HCT116 (cell line): ENCODE measurements at regions not wholly inside any gene's neighbourhood (a gene's known extent, or its start where the extent isn't known, plus 50 kb on each side); places are given as distances from the start of the nearest gene placed in this dataset.

ENCODE experiments used
- ATF3 ChIP-seq: IDR thresholded peaks from 2 replicates; pipeline ENCODE4 v1.6.1; 2012
- CEBPB ChIP-seq: IDR thresholded peaks from 2 replicates; pipeline ENCODE4 v1.6.1; 2012; ENCODE audit warnings: low read depth
- CTCF ChIP-seq, 3 experiments: fragments of 200-600 bp in 1 of 3; sonication (generic) in 1 of 3; IDR thresholded peaks in 2 of 3; conservative IDR thresholded peaks in 1 of 3; 2 replicates each; pipeline ENCODE4 v1.5.1; 2012 to 2017; ENCODE audit warnings: low read depth in 2 of 3, low read length in 2 of 3, antibody characterized with exemption in 1 of 3, borderline replicate concordance in 1 of 3, control low read depth in 1 of 3, mild to moderate bottlenecking in 1 of 3, mixed read lengths in 1 of 3, mixed run types in 1 of 3, moderate library complexity in 1 of 3; ENCODE audit not compliant: insufficient read depth in 1 of 3
- EGR1 ChIP-seq: IDR thresholded peaks from 2 replicates; pipeline ENCODE4 v1.6.1; 2012; ENCODE audit warnings: low read depth
- EZH2 ChIP-seq: fragments of 200-600 bp; sonication (generic); IDR thresholded peaks from 2 replicates; pipeline ENCODE4 v1.6.1; 2017; ENCODE audit warnings: antibody characterized with exemption, mixed run types
- EZH2phosphoT487 ChIP-seq: fragments of 200-600 bp; IDR thresholded peaks from 2 replicates; pipeline ENCODE4 v1.6.1; 2018; ENCODE audit warnings: antibody characterized with exemption, borderline replicate concordance
- MAX ChIP-seq: IDR thresholded peaks from 2 replicates; pipeline ENCODE4 v1.6.1; 2012
- POLR2A ChIP-seq: IDR thresholded peaks from 2 replicates; pipeline ENCODE4 v1.7.0; 2011; ENCODE audit warnings: borderline replicate concordance; ENCODE audit not compliant: insufficient read depth, insufficient read length; ENCODE audit errors: extremely low read depth
- POLR2AphosphoS5 ChIP-seq: IDR thresholded peaks from 2 replicates; pipeline ENCODE4 v1.6.1; 2011; ENCODE audit warnings: mild to moderate bottlenecking, low read depth, low read length, moderate library complexity
- RAD21 ChIP-seq: IDR thresholded peaks from 2 replicates; pipeline ENCODE4 v1.6.1; 2012; ENCODE audit warnings: low read depth, mild to moderate bottlenecking
- REST ChIP-seq: IDR thresholded peaks from 2 replicates; pipeline ENCODE4 v1.6.1; 2012; ENCODE audit warnings: low read depth
- SP1 ChIP-seq: IDR thresholded peaks from 2 replicates; pipeline ENCODE4 v1.6.1; 2012; ENCODE audit warnings: low read depth
- YY1 ChIP-seq: IDR thresholded peaks from 2 replicates; pipeline ENCODE4 v1.6.1; 2011; ENCODE audit warnings: low read length, low read depth, moderate library complexity, mild to moderate bottlenecking; ENCODE audit not compliant: insufficient replicate concordance; ENCODE audit errors: extremely low read depth
- ZNF274 ChIP-seq: fragments of 200-500 bp; sonication (Bioruptor generic); IDR thresholded peaks from 2 replicates; pipeline ENCODE4 v1.6.1; 2014; ENCODE audit warnings: mild to moderate bottlenecking, low read depth, low read length, inconsistent platforms

GRCh38 chr4:83662204-83662603, 126.3 kb downstream of the GPAT3 start:
- TF ChIP-seq ZNF274 (no peak), CEBPB (no peak), REST (no peak), CTCF (IDR thresholded peaks at IDR 0.05 in 2 of 3, conservative IDR thresholded peaks at IDR 0.05 in 1 of 3; ENCODE audit: borderline replicate concordance in 1 of 3, insufficient read depth in 1 of 3, low read depth in 2 of 3, low read length in 2 of 3) (no peak), SP1 (no peak), POLR2A (no peak), ATF3 (no peak), YY1 (no peak), EZH2phosphoT487 (no peak), POLR2AphosphoS5 (no peak), EZH2 (no peak), EGR1 (no peak), RAD21 (no peak), MAX (no peak)
